ENCODE measurements at regions not wholly inside any gene's neighbourhood (a gene's known extent, or its start where the extent isn't known, plus 50 kb on each side); places are given as distances from the start of the nearest gene placed in this dataset.
"Not testable (repeated sequence)": the region's sequence is repeated elsewhere in the genome, so short reads cannot be mapped to it uniquely, and the experiment has no call there.

DNA sequence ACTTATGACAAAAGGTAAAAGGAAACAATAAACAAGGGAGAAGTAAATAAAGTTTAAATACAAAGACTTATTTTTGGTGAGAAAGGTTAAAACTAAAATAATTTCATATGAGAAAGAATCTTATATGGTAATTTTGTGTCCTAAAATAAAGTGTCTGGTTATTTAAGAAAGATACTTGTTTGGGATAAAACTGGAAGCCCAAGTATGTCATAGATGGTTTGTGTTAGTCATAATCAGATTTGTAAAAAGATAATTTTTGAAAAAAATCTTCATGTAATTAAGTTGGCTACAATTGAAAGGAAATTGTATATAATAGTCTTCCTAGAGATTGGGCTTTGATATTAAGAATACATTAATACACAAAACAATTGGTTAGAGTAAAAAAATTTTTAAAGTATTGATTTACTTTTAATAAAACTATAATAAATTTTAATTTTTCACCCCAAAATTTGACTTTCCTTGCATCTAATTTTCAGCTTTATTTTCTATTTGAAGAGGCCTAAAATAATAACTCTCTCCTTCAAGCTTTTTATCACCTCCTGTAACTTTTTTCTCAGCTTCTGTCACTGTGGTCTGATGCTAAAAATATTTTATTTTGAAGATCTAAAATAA, 315.6 kb downstream of the SLITRK5 start:
- DNase-seq = no peak

DNA sequence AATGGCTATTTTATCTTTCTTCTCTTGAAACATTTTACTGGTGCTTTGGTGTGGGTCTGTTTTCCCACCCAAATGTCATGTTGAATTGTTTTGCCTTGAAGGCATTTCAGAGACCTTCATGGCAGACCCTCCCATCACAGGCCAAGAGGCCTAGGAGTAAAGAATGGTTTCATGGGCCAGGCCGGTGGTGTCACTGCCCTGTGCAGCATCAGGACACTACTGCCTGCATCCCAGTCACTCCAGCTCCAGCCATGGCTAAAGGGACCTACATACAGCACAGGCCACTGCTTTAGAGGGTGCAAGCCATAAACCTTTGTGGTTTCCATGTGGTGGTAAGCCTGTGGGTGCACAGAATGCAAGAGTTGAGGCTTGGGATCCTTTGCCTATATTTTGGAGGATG, 326.9 kb downstream of the SLITRK5 start:
- no peak for DNase-seq

DNA sequence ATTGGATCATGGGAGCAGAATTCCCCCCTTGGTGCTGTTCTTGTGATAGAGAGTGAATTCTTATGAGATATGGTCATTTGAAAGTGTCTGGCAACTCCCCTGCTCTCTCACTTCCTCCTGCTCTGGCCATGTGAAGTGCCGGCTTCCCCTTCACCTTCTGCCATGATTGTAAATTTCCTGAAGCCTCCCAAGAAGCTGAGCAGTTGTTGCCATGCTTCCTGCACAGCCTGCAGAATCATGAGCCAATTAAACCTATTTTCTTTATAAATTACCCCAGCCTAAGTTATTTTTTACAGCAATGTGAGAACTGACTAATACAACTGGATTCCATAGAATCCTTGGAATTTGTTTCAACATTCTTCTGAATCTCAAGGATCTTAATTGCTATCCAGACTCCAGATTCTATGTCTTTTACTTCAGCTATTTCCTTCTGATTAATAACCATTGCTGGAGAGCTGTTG, 328.1 kb downstream of the SLITRK5 start:
- no peak for DNase-seq

DNA sequence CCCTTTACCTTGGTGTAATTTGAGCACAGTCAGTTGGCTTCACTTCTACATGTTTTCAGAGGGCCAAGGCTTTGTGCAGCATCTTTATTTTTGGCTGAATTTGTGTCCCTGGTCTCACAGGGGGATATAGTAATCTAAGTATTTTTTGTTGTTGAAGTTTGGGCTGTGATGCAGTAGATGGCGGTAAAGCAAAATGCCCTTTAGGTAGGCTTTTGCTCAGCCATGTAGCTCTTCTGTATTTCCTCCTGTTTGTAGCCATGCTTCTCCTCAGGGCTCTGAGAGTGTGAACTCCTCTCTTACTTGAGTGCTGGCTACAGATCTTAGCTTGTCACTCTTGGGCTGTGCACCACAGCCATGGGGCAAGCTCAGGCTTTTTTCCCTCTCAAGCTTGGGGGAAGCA, 328.6 kb downstream of the SLITRK5 start:
- no peak for DNase-seq

DNA sequence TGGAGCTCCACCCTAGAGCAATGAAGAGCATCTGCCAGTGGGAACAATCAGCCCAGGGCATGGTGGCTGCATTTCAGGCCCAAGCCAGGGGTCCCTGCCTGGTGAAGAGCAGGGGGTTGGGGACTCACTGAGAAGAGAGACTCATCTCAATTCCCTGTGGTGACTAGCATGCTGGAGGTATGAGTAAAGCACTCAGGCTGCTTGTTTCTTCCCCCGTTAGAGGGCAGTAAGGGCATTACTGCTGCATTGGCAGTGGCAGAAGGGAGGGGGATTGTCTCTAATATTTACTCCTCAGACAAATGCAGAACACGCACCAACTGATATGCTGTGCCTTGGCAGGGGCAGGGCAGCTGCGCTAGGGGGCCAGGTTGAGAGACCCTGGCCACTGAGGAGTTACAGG, 329.1 kb downstream of the SLITRK5 start:
- DNase-seq = no peak

DNA sequence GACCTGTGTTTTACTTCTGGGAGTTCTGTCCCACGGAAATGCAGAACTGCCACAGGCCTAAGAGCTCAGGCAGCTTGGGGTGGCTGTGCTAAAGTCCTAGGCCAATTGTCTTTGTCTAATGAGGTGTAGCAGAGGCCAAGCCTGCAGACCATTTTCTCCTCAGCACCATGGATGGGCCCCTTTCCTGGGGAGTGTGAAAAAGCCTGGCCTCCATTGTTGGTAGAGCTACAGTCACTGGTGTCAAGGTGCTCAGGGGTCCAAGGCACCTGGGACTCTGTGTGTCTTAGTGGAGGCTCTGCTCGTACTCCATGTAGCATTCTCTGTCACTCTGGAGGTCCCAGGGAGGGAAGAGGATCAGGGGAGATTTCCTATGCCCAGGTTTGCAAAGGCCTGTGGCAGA, 329.6 kb downstream of the SLITRK5 start:
- no peak for DNase-seq

DNA sequence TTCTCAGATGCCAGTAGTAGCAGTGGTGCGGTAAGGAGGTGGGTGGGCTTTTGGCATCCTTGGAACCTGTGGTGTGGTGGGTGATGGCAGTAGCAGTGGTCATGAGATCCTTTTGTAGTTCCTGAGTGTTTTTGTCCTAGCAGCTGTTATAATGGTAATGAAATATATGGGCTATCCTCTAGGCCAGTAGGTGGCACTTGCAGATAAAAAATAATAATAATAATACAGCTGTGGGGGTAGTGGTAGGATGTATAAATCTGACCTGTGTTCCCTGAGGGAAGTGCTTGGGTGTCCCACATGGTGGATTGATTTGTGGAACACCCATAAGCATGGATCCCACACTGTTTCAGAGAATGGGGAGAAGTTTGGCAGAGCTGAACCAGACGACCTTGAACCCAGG, 334.0 kb downstream of the SLITRK5 start:
- no peak for DNase-seq

DNA sequence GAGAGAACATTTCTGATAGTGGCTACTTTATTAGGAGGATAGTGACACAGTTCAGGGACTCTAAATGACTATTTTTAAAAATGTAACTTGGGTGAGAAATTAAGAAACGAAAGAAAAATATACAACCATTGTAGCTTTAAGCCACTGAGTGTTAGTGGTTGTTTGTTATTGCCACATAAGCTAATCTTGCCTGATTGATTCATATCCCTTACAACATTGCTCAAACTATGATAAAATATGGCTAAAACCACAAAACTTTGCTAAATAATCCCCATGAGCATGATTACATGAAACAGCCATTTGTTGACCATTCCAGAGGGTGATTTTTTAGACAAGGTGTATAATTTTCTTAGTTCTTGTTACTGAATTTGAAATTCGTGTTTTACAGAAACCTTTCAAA, 343.4 kb downstream of the SLITRK5 start:
- DNase-seq = no peak

DNA sequence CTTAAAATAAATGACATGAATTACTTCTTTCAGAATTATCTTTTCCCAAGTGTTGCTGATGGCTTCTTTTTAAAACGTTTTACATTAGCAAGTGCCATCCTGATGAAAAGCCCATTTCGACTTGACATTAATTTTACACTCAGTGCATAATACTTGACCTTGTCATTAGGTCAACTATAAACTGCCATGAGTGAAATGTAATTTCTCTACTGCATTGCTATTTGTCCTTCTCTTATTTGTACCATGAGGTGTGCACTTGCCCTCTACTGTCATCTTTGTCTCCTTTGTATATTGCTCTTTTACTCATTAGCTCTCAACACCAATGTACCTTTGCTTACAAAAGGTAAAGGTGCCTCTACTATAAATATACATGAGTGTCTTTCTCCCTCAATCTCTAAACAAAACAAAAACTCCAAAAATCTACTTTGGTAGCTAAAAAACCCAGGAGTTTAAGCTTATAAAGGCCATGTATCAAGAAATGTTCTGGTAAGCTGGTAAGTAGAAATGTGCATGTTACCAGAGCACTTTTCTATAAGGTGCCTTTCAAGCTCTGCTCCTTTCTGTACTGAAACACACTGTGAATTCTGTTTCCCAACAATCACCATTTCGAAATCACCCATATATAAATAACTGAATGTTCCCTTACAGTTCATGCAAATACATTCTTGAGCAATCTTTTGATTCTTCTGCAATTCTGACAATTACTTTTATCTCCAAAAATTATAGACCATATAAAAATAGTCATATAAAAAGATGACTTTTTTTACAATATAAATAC, 351.4 kb downstream of the SLITRK5 start:
- DNase-seq = no peak

DNA sequence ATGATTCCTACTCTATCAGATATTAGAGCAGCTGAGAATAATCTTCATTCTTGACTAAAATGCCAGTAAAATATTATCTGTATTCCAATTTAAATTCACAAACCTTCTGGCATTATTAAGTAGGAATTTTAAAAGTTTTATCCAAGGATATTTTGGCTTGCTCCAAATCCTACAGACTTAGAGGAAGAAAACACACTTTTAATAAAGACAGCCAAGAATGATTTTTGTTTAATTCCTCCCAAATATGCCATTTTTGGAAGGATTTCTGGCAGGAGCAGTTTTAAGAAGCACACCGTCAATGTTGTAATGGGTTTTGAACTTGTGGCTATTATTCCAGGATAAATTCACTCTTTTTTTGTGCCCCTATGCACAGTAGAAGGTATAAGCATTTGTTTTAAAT, 355.1 kb downstream of the SLITRK5 start:
- no peak for DNase-seq

DNA sequence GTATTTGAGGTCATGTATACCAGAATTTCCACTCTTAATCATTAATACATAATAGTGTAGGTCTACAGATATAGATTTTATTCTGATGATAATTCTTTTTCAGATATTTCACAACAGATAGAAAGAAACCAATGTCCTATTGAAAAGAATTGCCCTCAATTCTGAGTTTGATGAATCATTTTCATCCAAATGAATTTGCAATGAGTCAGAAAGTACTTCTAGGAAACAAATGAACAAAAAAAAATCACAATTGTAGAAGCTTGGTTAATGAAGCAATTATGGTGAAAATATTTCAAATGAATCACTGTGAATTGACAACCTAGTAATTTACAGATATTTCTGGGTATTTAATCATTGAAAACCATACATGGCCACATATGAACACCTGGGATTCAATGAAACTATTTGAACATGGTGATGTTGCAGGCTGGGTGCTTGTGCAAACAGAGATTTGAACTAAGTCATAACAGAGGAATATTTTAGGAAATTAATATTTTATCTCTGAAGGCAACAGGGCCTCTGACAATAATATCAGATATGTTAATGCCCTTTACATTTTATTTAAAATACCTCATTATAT, 360.9 kb downstream of the SLITRK5 start:
- no peak for DNase-seq

DNA sequence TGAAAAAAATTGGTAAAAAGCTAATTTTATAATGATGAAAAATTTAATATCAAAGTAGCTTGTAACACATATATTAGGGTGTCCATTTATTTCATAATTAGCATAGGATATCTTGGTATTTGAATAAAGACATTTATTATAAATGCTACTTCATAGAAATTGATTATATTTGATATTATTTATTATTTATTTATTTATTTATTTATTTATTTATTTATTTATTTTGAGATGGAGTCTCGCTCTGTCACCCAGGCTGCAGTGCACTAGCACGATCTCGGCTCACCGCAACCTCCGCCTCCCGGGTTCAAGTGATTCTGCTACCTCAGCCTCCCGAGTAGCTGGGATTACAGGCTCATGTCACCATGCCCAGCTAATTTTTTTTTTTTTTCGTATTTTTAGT, 365.0 kb downstream of the SLITRK5 start:
- DNase-seq = not testable (repeated sequence)

DNA sequence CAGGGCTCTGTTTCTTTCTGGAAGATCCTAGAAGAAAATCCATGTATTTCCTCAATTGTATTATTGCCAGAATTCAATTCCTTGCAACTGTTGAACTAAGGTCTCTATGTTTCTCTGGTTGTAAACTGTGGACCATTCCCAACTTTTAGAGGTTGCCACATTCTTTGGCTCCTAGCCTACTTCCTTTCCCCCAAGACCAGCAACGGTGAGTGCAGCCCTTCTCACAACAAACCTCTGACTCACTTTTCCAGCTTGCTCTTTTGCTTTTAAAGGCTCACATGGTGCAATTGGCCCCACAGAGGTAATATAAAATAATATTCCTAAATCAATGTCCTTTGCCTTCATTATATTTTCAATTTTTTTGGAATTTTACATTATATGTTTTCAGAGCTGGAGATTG, 371.3 kb downstream of the SLITRK5 start:
- no peak for DNase-seq

DNA sequence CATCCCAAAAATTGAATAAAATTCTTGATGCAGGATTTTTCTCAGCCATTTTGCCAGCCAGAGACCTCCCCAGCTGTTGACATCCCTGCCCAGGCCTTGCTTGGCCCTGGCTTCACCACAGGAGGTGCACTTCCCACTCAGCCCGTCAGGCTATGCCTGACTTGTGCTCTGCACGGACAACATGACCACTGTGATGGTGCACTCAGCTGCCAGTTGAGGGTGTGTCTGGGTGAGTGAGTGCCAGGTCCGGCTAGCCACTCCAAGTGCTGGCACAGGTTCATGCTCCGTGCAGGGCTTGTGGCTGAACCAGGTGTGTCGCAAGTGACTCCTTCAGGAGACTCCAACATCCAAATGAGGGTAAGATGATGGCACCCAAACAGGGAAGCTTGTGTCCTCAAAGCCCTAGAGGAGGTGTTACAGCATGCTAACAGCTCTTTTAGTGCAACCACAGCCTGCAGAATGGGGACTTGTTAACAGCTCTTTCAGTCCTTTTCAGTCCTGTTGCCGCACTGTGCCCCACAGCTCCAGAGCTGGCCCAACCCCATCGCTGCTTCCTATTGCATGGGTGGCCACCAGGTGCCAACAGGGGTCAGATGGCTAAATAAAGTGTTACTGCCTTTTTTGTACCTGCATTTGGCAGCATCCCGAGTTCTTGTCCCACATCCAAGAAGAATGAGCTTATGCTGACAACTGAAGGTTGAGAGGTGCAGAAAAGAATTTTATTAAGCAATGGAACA, 380.7 kb downstream of the SLITRK5 start:
- no peak for DNase-seq

DNA sequence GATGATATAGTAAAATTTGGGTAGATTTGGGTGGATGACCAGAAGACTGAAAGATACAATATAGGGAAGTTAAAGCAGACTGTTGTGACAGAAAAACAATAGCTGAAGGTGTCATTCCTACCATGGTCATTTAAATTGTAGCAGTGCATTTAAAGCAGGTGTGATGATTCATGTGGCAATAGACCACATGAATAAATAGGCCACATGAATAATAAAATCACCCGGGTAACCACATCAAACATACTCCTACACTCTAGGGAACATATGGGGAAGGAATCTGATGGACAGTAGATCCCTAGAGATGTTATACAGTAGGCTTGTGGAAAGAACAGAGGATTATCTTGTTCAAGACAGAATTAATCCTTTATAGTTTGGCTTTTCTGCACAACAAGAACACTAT, 392.6 kb downstream of the SLITRK5 start:
- no peak for DNase-seq

DNA sequence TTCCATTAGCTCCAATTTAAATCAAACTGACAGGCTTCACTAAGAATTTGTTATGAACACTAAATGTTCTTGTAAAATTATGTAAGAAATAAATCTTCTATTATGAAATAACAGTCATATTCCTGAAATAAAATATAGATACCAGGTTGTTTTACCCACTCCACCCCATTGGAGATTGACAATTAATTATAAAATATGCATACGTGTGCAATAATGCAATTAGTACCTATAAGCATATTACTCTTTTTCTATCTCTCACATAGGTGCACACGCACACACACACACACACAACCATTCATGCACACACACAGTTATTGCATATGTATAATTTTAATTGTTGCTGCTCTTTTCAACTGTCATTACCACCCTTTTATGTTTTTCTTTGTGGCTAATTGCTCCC, 395.7 kb downstream of the SLITRK5 start:
- no peak for DNase-seq

DNA sequence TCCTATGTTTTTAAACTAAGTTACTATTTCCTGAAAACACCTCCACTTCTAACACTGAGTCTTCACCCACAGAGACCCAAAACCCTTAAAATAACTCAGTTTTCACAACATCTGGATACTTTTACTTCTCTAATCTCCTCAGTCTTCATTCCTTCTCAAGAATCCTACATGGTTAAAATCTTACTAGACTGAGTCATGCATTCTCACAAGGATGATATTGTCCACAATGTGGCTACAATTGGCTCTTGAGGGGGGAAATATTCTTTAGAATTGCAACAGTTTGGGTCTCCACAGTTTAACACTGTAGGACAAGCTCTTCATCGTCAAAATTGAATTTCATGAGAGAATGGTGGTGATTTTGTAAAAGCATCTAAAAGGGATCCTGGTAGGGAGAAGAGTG, 397.1 kb downstream of the SLITRK5 start:
- no peak for DNase-seq

DNA sequence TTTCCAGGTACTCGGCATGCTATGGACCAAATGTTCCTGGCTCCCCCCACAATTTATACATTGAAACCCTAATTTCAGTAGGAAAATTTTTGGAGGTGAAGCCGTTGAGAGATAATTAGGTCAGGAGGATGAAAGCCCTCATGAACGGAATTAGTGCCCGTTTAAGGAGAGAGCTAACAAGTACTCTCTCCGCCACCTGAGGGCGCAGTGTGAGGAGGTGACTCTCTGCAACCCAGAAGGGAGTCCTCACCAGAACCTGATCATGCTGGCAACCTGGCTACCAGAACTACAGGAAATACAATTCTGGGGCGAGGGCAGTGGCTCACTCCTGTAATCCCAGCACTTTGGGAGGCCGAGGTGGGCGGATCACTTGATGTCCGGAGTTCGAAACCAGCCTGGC, 397.8 kb downstream of the SLITRK5 start:
- DNase-seq = no peak

DNA sequence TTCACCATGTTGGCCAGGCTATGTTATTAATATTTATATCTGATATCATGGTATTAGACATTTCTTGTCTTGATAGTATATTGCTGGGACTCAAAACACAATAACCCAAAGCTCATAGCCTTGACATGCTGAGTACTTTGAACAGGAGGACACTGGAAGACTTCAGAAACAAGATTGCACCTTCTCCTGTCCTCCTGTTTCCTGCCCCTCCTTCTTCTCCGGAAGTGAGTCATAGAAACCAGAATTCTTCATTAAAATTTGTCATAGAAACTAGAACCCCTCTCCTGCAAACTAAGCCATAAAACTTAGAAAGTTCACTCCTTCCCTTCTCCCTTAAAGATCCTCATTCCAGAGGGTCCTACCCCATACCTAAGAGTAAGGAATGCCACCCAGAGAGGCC, 400.2 kb downstream of the SLITRK5 start:
- no peak for DNase-seq

DNA sequence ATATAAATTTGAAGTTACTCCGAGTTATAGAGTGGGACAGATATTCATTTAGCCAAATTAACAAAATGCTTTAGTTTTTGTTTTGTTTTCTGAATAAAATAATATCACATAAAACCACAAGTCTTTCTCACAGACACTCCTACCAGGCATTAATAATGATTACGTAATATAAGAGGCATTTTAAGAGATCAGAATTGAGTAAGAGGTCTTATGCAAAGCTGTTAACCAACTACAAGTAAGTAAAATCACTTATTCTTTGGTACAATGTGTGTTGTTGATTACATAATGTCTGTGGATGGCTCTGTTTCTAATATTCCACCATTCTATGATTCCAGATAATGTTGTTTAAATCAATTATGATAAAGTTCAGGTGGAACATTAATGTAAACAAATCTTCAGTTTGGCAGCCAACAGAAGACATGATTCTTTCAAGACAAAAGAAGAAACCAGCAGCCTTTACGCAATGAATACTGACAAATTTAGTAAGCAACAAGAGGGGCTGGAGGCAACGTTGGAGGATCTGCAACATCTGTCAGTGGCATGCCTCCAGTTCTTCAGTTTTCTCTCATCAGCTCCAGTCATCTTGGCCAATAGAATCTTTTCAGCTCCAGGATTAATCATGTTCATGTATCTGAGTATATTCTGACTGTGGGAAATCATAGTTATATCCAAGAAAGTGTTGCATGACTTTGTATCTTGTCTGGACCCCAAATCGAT, 403.8 kb downstream of the SLITRK5 start:
- DNase-seq = no peak

DNA sequence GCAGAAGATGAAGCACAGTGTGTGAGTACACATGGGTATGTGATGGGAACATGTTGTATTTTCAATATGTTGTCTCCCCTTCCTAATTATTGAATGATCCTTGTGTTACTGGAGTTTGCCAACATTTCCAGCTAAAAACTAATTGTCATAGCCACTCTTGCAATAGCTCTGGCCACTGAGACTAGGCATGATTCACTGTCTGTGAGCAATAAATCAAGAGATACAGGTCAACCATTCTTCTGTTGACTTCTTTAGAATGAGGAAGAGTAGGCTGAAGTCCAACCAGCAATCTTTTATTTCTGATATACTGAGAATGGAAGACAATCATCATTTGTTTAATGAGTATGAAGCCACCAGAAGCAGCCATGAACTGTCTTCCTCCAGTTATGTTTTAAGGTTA, 413.9 kb downstream of the SLITRK5 start:
- DNase-seq = no peak

DNA sequence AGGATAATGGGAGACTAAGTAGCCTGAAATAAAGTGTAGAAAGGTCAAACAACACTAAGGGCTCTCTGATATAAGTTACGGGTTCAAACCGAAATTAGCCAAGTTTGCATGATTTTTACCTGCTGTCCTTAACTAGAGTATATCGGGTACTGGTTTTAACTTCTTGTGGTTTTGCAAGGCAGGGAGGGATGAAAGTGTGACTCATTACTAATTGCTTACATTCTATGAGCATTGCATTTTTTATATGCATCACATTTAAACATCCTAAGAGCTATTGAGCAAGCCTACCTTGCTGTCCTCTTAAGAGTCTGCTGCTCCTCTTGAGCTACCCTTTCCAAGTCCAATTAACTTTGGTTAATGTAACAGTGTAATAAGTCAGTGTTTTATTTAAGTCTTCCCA, 415.4 kb downstream of the SLITRK5 start:
- no peak for DNase-seq

DNA sequence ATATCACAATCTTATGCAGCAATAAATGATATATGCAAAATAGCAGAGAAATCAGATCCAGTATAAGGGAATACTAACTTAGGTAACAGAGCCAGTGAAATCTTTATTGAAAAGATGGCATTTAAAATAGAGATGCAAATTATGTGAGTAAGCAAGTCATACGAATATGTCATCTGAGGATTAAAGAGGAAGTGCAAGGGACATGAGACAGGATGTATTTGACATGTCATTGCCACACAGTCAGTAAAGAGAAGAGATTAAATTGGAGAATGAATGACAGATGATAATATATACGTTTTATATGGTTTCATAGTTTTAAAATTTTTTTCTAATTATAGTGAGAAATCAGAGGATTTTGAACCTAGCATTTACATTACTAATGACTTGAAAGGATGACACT, 426.4 kb downstream of the SLITRK5 start:
- DNase-seq = no peak
